ENCODE measurements at regions not wholly inside any gene's neighbourhood (a gene's known extent, or its start where the extent isn't known, plus 50 kb on each side); places are given as distances from the start of the nearest gene placed in this dataset.
A peak's percentile ranks its signal among the peaks of the same experiment; 100 is the strongest.

GRCh38 chr2:234631646-234632514 is 135.0 kb upstream of the ARL4C start:
- no peak for DNase-seq

- DNase-seq: no peak
These were observed 133.9 kb upstream of the ARL4C start for GRCh38 chr2:234630801-234631261.

GRCh38 chr2:234629596-234629995 is 132.7 kb upstream of the ARL4C start:
- DNase-seq: no peak

GRCh38 chr2:234628953-234629352 is 132.1 kb upstream of the ARL4C start:
- no peak for DNase-seq

GRCh38 chr2:234627308-234627707 is 130.4 kb upstream of the ARL4C start:
- no peak for DNase-seq

GRCh38 chr2:234626566-234627130 is 129.8 kb upstream of the ARL4C start:
- no peak for DNase-seq

GRCh38 chr2:234625626-234626250 is 128.9 kb upstream of the ARL4C start:
- DNase-seq: no peak

GRCh38 chr2:234623521-234623991 is 126.7 kb upstream of the ARL4C start:
- DNase-seq: no peak

GRCh38 chr2:234621120-234621519 is 124.2 kb upstream of the ARL4C start:
- DNase-seq: no peak

GRCh38 chr2:234620018-234620417 is 123.1 kb upstream of the ARL4C start:
- DNase-seq: no peak

- DNase-seq: peak; percentile 36
These were observed 118.9 kb upstream of the ARL4C start for GRCh38 chr2:234615643-234616356.

GRCh38 chr2:234611209-234611608 is 114.3 kb upstream of the ARL4C start:
- DNase-seq: no peak

- no peak for DNase-seq
These were observed 112.1 kb upstream of the ARL4C start for GRCh38 chr2:234608946-234609345.

GRCh38 chr2:234607691-234608090 is 110.8 kb upstream of the ARL4C start:
- no peak for DNase-seq

- DNase-seq: no peak
These were observed 110.0 kb upstream of the ARL4C start for GRCh38 chr2:234606896-234607295.

- DNase-seq: no peak
These were observed 106.7 kb upstream of the ARL4C start for GRCh38 chr2:234603619-234604018.

GRCh38 chr2:234601213-234601612 is 104.3 kb upstream of the ARL4C start:
- no peak for DNase-seq

- DNase-seq: no peak
These were observed 100.6 kb upstream of the ARL4C start for GRCh38 chr2:234597576-234597861.

GRCh38 chr2:234596696-234597575 is 100.1 kb upstream of the ARL4C start:
- no peak for DNase-seq

- DNase-seq: peak; percentile 70
These were observed 98.9 kb upstream of the ARL4C start for GRCh38 chr2:234595829-234596228.

GRCh38 chr2:234594715-234595114 is 97.8 kb upstream of the ARL4C start:
- no peak for DNase-seq

- no peak for DNase-seq
These were observed 96.8 kb upstream of the ARL4C start for GRCh38 chr2:234593636-234594035.
